Transverse colon (tissue), 3 donors: ENCODE measurements at regions not wholly inside any gene's neighbourhood (a gene's known extent, or its start where the extent isn't known, plus 50 kb on each side); places are given as distances from the start of the nearest gene placed in this dataset.

Source experiments
- CTCF ChIP-seq, 5 experiments: fragments of 200-600 bp in 3 of 5; fragments of 450-650 bp in 2 of 5; sonication (generic) in 3 of 5; IDR thresholded peaks; 1 replicate in 2 of 5; 2 replicates in 3 of 5; pipeline ENCODE4 v1.5.1; 2016 to 2017; ENCODE audit warnings: antibody characterized with exemption in 5 of 5, inconsistent platforms in 3 of 5, mild to moderate bottlenecking in 2 of 5, moderate library complexity in 1 of 5
- POLR2A ChIP-seq: fragments of 450-650 bp; IDR thresholded peaks from one replicate; pipeline ENCODE4 v1.6.1; 2016; ENCODE audit warnings: antibody characterized with exemption, mild to moderate bottlenecking, moderate library complexity

GRCh38 chr4:15255537-15255936, 172.3 kb upstream of the C1QTNF7 start:
- TF ChIP-seq CTCF (IDR thresholded peaks at IDR 0.05) (no peak), POLR2A (no peak)
